ENCODE measurements at regions not wholly inside any gene's neighbourhood (a gene's known extent, or its start where the extent isn't known, plus 50 kb on each side); places are given as distances from the start of the nearest gene placed in this dataset.

DNA sequence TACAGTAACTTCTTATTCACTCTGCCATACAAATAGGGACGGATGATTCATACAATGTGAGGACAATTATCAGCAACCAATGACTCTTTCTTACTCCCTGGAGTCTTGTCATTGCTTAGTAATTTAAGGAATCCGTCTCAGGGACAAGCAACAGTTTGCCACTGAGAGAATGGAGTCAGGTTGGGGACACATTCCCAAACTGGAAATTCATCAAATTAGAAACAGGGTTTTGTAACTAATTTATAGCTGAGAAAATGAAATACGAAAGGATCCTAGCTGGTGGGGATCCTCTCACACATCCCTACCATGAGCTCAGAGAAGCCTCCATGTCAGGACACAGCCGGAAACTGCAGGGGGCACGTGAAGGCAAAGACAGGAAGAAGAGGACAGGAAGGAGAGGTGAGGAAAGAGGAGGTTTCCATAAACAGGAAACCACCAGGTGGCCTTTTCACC, 50.4 kb upstream of the KDR start:
- no peaks in the 10 kb centered on the region for H3K9me3 ChIP-seq (replicated peaks)
- no peak for DNase-seq
- H3K27ac ChIP-seq, result no peak overlapping the region
- H3K27me3 ChIP-seq, result no peaks in the 10 kb centered on the region
- H3K4me3 ChIP-seq, result no peak overlapping the region
- peaks cover 19% of the 10 kb centered on the region for H3K4me1 ChIP-seq
- H3K36me3 ChIP-seq, result no peaks in the 10 kb centered on the region

DNA sequence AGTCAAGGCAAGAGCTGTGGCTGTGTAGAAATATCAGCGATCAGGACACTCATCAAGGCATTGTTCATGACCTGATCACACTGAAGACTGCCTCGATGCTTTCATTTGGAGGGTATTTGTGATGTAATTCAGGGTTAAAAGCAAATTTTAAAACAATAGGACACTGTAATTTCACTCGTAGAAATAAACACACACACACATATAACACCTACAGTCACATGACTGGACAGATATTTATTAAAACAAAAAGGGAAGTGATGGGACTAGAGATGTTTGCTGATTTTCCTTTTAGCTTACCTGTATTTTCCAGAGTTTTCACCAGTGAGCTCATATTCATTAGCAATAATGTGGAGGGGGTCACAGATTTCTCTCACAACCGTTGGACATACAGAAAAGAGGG, 51.1 kb upstream of the KDR start:
- H3K36me3 ChIP-seq, result no peaks in the 10 kb centered on the region
- peaks cover 19% of the 10 kb centered on the region for H3K4me1 ChIP-seq
- H3K4me3 ChIP-seq, result no peak overlapping the region

DNA sequence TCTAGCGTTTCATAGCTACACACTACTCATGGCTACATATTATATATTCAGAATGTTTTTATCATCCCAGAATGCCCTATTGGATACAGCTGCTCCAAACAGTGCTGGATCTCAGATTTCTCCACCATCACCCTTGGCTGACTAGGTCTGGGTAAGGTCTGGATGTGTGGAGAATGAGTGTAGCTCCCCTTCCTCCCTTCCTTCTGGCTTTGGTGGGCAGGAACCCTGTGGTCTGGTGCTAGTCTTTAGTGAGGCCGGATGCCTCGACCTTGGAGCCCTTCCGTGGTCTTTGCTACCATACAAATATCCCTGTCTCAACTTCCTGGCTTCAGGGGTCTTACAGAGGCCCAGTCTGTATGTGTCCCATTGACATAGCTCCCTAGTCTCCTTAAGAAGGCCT, 52.1 kb upstream of the KDR start:
- DNase-seq, result no peak
- Histone ChIP-seq H3K4me3 (no peak overlapping the region), H3K9me3 (replicated peaks) (no peaks in the 10 kb centered on the region), H3K4me1 (peaks cover 19% of the 10 kb centered on the region), H3K36me3 (no peaks in the 10 kb centered on the region), H3K27me3 (no peaks in the 10 kb centered on the region), H3K27ac (no peak overlapping the region)

More for the DNA sequence above, 51.1 kb upstream of the KDR start:
- DNase-seq, result no peak
- Histone ChIP-seq H3K9me3 (replicated peaks) (no peaks in the 10 kb centered on the region), H3K27me3 (no peaks in the 10 kb centered on the region), H3K27ac (no peak overlapping the region)

DNA sequence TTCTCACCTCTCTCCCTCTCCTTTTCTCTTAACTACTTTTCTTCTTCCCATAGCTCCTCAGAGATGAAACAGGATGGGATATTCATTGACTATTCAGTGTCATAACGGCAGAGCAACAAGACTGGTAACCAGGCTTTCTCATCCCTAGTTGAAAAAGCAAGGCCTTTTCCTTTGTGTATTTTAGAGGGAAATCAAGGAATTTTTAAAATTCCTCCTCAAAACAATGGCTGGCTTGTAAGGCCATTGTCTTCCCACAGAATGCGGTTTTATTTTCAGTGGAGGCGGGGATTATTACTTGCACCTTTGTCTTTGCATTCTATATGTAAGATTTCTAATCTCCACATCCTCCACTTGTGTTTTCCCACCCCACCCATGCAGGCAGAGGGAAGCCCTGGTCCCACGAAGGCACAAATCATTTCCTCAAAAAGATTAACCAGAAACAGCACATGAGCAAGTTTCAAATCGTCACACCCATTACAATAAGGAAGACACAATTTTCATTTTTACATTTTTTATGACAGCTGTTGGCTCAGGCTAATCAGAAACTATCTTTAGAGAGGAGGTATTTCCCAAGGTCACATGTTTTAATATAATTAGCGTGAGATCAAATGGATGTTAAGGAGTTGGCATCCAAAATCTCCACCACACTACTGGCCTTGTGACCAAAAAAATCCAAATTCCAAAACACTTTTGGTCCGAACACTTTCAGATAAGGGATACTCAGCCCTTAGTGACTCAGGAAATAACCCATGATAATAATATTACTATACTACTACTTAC, 53.0 kb upstream of the KDR start:
- Histone ChIP-seq H3K27ac (peak overlapping the region; percentile 20), H3K4me3 (no peak overlapping the region), H3K9me3 (replicated peaks) (no peaks in the 10 kb centered on the region), H3K27me3 (no peaks in the 10 kb centered on the region), H3K36me3 (no peaks in the 10 kb centered on the region), H3K4me1 (peaks cover 19% of the 10 kb centered on the region)
- DNase-seq, result no peak

DNA sequence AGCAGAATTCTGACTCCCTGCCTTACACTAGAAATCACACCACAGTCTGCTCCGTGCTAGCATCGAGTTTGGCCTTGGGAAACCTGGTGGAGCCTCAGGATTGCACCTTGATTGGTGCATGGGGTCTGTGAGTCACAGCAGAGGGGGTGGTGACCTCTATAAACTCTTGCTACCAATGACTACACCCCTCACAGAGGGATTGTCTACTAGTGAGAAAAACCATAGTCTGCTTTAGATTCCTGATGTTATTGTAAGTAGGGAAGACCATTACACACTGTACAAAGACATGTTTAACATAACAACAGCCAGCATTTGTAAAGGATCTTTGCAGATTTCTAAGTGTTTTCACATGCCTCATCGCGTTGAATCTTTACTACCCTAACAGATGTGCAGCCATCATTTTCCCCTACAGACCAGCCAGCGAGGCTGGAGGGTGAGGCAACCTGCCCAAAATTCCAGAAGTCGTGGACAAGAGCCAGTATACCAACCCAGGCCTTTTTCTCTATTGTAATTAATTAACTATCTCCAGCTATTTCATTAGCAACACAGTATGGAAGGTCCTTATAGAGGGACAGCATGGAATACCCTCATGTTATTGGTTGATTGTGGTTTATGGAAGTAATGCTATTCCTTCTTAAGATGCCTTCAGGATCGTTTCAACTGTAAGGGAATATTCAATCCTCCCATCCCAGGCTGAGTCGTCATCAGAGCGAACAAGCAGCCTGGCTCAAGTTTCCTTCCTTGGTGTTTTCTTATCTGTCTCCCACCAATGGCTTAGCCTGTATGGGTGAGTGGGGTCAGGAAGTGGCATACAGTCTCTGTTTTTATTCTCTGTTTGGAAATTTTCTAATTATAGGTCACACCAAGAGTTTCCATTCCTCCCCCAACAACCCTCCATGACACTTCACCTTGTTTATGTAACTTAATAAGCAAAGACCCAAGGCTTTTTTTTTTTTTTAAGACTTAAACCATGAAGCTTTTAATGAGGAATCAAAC, 55.9 kb upstream of the KDR start:
- H3K36me3 ChIP-seq, result no peaks in the 10 kb centered on the region
- no peak overlapping the region for H3K27ac ChIP-seq
- H3K9me3 ChIP-seq (replicated peaks), result no peaks in the 10 kb centered on the region
- peak in 1 of 2 experiments; percentile 38 for DNase-seq
- H3K4me1 ChIP-seq, result peaks cover 28% of the 10 kb centered on the region
- H3K27me3 ChIP-seq, result no peaks in the 10 kb centered on the region
- H3K4me3 ChIP-seq, result no peak overlapping the region

DNA sequence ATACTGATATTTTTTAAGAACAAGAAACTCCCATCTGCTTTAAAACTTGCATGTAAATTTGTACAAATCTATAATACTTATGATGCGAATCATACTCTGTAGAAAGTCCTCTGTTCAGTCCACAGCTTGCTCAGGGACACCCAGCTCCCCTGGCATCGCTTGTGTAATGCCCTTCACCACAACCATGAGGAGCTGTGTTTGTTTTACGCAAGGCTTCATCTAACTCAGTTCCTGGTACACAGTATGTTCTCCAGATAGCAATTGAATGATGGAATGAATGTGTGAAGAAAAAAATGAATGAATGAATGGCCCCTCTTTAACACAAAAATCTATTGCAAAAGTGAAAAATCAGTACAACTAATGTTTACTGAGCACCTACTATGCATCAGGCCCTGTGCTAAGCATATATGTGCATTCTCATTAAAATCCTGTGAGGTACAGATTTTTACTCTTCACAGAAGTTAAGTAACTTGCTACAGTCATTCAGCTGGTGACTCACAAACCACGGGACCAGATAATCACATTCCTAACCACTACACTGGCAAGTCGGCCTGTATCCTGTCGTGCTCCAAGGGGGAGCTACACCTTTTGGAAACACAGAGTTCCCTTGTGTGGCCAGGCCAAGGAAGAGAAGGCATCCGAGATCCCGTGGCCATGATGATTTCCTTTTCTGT, 58.7 kb upstream of the KDR start:
- peak; percentile 56 to 62 for DNase-seq
- Histone ChIP-seq H3K4me1 (peaks cover 11% of the 10 kb centered on the region), H3K9me3 (replicated peaks) (no peaks in the 10 kb centered on the region), H3K4me3 (no peak overlapping the region), H3K36me3 (no peaks in the 10 kb centered on the region), H3K27me3 (no peaks in the 10 kb centered on the region), H3K27ac (no peak overlapping the region)

DNA sequence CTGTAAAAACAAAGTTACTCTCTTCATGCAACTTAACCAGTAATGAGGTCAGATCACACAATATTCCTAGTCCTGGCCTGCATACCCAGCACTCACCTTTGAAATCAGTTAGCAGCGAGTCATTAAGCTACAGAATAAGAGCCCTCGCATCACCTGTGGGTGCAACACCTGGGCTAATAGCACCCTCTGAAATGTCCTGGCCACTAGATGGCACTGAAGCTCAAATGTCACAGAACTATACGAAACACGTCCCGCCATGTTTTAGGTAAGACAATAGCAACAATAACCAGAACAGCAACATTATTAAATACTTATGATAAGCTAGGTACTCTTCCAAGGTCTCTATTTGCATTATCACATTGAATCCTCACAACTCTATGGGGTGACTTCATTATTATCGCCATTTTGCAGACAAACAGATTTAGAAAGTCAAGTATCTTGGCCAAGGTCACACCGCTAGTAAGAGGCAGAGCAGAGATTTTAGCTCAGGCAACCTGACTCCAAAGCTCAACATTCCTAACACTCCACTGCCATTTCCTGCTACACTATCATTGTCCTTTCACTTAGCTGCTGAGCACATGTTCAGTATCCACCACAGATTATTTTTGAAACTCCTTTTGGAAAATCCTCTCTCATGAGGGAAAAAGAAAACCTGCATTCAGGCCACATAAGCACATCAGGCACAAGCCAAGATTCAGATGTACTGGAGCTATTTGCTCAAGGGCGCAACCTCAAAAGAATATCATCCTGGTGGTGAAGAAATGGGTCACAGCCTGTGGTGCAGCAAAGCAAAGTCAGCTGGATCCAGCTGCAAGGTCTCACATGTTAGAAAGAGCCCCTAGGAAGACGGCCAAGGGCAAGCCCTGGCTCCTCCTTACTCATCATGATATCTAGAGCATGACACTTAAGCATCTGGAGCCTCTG, 59.5 kb upstream of the KDR start:
- DNase-seq, result peak in 1 of 2 experiments; percentile 49
- no peaks in the 10 kb centered on the region for H3K27me3 ChIP-seq
- peaks cover 11% of the 10 kb centered on the region for H3K4me1 ChIP-seq
- no peaks in the 10 kb centered on the region for H3K36me3 ChIP-seq
- H3K4me3 ChIP-seq, result no peak overlapping the region
- no peak overlapping the region for H3K27ac ChIP-seq
- no peaks in the 10 kb centered on the region for H3K9me3 ChIP-seq (replicated peaks)

DNA sequence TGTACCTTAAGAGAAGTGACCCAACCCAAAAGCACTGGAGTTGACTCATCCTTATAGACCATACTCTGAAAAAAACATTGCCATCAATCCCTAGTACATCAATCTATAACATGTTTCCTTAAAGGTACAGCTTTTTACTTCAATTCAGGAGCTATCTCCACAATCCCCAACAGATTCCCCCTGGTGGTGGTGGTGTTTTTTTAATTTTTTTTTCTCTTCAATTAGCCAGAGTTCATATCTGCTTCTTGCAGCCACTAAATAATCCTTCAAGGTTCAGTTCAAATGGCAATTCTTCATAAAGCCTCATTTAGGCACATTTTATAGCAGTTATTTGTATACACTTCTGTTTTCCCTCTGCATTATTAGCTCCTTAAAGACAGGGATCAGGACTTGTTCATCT, 60.7 kb upstream of the KDR start:
- Histone ChIP-seq H3K27ac (no peak overlapping the region), H3K4me1 (peaks cover 11% of the 10 kb centered on the region), H3K4me3 (no peak overlapping the region), H3K36me3 (no peaks in the 10 kb centered on the region), H3K9me3 (replicated peaks) (0 out of 2 replicates have a peak, but pooled peaks cover 4% of the 10 kb centered on the region), H3K27me3 (no peaks in the 10 kb centered on the region)
- no peak for DNase-seq

DNA sequence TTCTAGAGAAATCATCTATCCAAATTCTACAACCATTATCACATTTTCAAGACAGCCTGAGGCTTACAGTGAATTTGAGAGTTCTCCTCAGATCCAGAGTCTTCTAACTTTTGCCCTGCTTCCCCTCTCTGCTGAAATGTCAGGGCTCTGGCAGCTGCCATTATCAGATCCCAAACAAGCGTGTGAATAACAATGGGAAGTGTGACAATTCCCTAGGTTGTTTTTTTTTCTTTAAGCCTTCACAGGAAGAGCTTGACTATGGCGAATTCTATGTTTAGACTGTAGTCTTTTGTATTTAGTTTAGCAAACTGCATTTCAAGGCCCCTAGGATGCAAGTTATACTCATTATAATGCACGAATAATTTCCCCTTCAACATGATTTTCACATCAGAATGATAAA, 61.3 kb upstream of the KDR start:
- peaks cover 11% of the 10 kb centered on the region; the same call in 1 of the 2 replicates for H3K4me1 ChIP-seq
- H3K9me3 ChIP-seq (replicated peaks), result 0 out of 2 replicates have a peak, but pooled peaks cover 8% of the 10 kb centered on the region
- no peaks in the 10 kb centered on the region for H3K36me3 ChIP-seq
- no peak overlapping the region for H3K4me3 ChIP-seq
- no peak overlapping the region for H3K27ac ChIP-seq
- DNase-seq, result peak in 1 of 2 experiments; percentile 39
- no peaks in the 10 kb centered on the region for H3K27me3 ChIP-seq

DNA sequence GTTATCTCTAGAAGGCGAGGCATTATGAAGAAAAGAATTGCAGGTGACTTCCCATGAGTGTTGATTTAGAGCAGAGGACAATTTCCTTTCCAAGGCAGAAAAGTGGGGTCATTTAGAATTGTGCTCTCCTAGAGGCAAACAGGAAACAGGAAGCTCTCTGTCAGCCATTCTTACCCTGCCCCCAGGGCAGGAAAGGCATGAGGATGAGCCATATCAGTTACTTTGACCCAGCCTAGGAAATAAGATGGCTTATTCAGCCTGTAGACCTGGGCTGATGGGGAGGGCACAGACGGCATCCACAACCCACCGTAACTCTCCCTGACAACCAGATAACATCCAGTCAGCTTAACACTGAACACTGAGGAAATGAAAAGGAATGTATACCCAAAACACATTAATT, 88.8 kb upstream of the KDR start:
- Histone ChIP-seq H3K27me3 (no peaks in the 10 kb centered on the region), H3K27ac (no peak overlapping the region), H3K9me3 (replicated peaks) (no peaks in the 10 kb centered on the region), H3K36me3 (no peaks in the 10 kb centered on the region), H3K4me1 (peaks cover 39% of the 10 kb centered on the region), H3K4me3 (no peak overlapping the region)
- peak; percentile 36 to 70 for DNase-seq

DNA sequence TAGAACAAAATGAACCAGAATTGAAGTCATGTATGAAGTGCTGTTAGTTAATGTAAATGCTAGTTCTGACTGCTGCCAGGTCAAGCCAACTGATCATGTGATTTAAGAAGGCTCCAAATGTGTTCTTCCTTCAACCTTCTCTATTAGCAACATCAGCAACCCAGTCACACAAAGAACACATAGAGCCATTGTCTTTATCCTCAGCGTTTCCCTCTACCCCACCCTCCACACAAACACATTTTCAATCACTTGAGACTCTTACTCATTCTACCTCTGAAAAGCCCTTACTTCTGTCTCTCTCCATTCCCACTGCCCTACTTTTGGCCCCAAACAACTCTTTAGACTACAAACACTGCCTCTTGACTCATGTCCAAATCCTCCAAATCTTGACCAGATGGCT, 89.7 kb upstream of the KDR start:
- no peak overlapping the region for H3K27ac ChIP-seq
- no peaks in the 10 kb centered on the region for H3K27me3 ChIP-seq
- H3K36me3 ChIP-seq, result no peaks in the 10 kb centered on the region
- DNase-seq, result no peak
- no peaks in the 10 kb centered on the region for H3K9me3 ChIP-seq (replicated peaks)
- H3K4me3 ChIP-seq, result no peak overlapping the region
- H3K4me1 ChIP-seq, result peaks cover 39% of the 10 kb centered on the region

DNA sequence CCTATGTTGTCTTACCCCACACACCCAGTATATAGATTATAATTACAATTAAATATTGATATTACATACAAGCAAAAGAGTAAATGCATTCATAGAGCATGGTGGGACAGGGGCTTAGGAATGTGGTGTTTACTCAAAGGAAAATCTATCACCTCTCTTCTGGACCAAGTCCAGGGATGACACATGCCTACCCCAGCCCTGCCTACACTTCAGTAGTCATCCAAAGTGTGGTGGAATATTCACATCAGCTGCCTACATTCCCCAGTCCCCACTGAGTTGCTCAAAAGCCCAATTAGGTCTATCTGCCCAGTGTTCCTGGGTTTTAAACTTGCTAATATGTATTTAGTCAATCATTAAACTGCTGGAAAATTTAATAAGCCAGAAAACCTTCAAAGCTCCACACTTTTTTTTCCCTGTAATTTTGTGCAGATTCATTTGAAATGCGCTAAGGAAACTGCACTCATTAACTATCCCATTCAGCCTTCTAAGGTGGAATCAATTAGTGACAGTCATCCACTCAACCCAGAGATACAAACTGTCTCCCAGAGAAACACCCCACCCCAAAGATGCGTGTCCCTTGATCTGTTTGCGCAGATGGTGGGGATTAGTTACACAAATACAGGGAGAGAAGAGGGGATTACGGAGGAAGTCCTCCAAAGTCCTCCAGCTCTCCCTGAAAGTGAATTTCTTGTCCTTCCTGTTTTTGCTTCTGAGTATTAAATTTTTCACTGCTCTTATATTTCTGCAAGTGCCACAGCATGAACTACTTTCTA, 91.7 kb upstream of the KDR start:
- Histone ChIP-seq H3K4me3 (peak overlapping the region; percentile 4), H3K27me3 (no peaks in the 10 kb centered on the region), H3K27ac (peak overlapping the region; percentile 92), H3K36me3 (no peaks in the 10 kb centered on the region), H3K4me1 (peaks cover 39% of the 10 kb centered on the region), H3K9me3 (replicated peaks) (no peaks in the 10 kb centered on the region)
- peak; percentile 89 to 96 for DNase-seq

DNA sequence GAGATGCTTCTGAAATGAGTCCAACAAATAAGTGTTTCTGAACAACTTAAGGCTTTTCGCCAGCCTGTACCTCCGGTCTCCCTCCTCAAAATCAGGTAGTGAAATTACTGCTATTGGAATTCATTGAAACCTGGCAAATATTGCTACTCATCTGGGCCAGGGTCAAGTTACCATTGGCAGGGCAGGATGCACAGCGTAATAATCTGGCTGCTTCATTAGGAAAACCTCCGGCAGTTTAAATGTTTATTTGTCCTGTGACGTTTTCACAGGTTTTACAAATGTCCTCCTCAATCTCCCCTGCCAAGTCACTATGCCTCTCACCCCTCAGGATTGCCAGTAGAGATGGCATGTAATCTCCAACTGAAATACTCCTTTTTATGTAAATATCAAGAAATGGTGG, 92.6 kb upstream of the KDR start:
- peak overlapping the region; percentile 12 for H3K4me3 ChIP-seq
- no peaks in the 10 kb centered on the region for H3K27me3 ChIP-seq
- DNase-seq, result peak in 1 of 2 experiments; percentile 52

More for the DNA sequence above, 92.6 kb upstream of the KDR start:
- peaks cover 39% of the 10 kb centered on the region for H3K4me1 ChIP-seq
- H3K27ac ChIP-seq, result peak overlapping the region; percentile 92
- H3K36me3 ChIP-seq, result no peaks in the 10 kb centered on the region
- 0 out of 2 replicates have a peak, but pooled peaks cover 2% of the 10 kb centered on the region for H3K9me3 ChIP-seq (replicated peaks)
